AG10803 (cell line): ENCODE measurements at regions not wholly inside any gene's neighbourhood (a gene's known extent, or its start where the extent isn't known, plus 50 kb on each side); places are given as distances from the start of the nearest gene placed in this dataset.

ENCODE experiments used
- DNase-seq: peaks from one replicate; pipeline ENCODE4 v3.0.0; 2010; ENCODE audit warnings: low read depth
- H3K4me3 ChIP-seq: 2 replicates; pipeline ENCODE4 v1.5.1; 2011; ENCODE audit warnings: mild to moderate bottlenecking, low read length, control low read depth
- TF ChIP-seq, protein P1 (sequence below): conservative IDR thresholded peaks from 2 replicates; pipeline ENCODE4 v1.5.1; 2011; ENCODE audit warnings: mild to moderate bottlenecking, low read length, control low read depth, inconsistent platforms

DNA sequence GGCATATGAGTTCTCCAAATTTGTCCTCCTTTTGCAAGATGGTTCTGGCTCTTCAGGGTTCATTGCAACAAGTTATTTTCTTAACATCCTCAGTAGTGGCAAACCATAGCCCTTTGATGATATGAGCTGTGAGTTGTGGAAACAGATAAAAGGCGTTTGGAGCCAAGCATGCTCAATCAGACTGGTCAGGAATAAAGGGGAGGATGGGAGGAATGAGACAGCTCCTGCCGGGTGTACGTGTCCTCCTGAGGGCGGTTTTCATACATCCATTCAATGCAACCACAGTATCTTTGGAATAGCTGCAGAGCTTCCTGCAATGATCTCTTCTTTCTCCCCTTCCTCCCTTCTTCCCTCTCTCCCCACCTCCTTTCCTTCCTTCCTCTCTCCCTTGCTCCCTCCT lies 245.8 kb downstream of the GLI2 start:
- TF ChIP-seq, protein P1, sequence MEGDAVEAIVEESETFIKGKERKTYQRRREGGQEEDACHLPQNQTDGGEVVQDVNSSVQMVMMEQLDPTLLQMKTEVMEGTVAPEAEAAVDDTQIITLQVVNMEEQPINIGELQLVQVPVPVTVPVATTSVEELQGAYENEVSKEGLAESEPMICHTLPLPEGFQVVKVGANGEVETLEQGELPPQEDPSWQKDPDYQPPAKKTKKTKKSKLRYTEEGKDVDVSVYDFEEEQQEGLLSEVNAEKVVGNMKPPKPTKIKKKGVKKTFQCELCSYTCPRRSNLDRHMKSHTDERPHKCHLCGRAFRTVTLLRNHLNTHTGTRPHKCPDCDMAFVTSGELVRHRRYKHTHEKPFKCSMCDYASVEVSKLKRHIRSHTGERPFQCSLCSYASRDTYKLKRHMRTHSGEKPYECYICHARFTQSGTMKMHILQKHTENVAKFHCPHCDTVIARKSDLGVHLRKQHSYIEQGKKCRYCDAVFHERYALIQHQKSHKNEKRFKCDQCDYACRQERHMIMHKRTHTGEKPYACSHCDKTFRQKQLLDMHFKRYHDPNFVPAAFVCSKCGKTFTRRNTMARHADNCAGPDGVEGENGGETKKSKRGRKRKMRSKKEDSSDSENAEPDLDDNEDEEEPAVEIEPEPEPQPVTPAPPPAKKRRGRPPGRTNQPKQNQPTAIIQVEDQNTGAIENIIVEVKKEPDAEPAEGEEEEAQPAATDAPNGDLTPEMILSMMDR = no peak
- no peak for DNase-seq
- no peak overlapping the region for H3K4me3 ChIP-seq

DNA sequence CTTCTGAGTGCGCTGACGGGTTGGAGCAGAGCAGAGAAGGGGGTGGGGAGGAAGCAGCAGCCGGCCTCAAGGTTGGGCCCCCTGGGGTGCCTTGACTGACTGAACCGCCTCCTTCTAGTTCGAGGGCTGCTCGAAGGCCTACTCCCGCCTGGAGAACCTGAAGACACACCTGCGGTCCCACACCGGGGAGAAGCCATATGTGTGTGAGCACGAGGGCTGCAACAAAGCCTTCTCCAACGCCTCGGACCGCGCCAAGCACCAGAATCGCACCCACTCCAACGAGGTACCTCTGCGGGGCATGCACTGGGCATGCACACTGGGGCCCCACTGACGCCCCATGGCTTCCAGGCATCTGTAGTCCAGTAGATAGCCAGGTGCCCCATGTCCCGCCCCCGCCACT lies 246.9 kb downstream of the GLI2 start:
- H3K4me3 ChIP-seq = no peak overlapping the region
- TF ChIP-seq, protein P1 = no peak
- no peak for DNase-seq

DNA sequence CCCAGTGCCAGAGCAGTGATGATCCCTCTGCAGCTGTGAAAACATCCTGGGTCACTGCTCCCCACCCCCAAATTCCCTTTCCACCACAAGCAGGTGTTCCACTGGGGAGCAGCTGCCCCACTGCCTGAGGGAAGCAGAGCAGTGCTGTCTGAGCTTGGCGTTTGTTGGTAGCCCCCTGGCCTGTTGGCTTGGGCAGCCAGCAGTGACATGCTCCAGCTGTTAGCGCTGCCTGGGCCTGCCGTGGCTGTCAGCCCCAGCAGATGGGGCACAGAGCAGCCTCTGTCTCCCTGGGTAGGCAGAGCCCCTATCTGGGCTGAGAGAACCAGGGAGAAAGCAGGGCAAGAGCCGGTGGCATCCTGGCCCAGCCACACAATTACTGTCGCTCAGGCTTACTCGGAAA lies 247.7 kb downstream of the GLI2 start:
- no peak for DNase-seq
- TF ChIP-seq, protein P1 = no peak

DNA sequence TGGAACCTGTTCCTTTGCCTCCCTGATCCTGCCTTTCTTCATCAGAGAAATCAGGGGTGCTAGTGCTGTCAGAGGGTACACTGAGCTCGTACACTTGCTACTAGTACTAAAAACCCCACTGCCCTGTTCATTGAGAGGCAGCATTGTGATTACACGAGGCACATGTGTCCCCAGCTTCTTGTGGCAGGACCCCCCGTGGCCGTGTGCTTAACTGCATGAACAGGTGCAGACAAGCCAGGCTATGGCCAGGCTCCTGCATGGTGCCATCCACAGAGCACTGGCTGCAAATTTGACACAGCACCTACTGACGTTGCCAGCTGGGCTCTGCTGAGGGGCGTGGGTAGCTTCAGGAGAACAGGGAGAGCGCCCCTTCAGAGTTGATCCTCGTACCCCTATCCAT lies 248.4 kb downstream of the GLI2 start:
- TF ChIP-seq, protein P1 = no peak
- no peak for DNase-seq

More for the DNA sequence above, 247.7 kb downstream of the GLI2 start:
- H3K4me3 ChIP-seq = no peak overlapping the region

DNA sequence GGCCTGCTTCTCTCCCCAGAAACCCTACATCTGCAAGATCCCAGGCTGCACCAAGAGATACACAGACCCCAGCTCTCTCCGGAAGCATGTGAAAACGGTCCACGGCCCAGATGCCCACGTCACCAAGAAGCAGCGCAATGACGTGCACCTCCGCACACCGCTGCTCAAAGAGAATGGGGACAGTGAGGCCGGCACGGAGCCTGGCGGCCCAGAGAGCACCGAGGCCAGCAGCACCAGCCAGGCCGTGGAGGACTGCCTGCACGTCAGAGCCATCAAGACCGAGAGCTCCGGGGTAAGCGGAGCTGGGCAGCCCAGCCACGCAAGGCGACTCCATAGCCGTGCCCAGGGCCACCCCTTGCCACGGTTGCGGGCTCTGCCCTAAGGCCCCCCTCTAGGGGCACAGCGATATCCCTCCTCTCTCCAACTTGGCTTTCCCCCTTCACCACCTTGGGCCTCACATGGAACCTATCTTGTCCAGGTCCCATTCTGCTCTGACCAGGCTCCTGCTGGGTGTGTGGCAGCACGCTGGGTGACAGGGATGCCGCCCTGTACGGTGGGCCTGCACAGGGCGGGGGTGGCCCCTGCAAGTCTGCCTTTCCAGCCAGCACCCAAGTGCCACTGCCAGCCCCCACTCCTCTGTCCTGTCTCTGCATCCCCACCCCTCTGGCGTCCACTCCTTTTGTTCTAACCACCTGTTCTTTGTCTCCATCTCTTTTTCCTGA lies 248.9 kb downstream of the GLI2 start:
- no peak overlapping the region for H3K4me3 ChIP-seq
- no peak for DNase-seq
- TF ChIP-seq, protein P1 = no peak

More for the DNA sequence above, 248.4 kb downstream of the GLI2 start:
- H3K4me3 ChIP-seq = no peak overlapping the region

DNA sequence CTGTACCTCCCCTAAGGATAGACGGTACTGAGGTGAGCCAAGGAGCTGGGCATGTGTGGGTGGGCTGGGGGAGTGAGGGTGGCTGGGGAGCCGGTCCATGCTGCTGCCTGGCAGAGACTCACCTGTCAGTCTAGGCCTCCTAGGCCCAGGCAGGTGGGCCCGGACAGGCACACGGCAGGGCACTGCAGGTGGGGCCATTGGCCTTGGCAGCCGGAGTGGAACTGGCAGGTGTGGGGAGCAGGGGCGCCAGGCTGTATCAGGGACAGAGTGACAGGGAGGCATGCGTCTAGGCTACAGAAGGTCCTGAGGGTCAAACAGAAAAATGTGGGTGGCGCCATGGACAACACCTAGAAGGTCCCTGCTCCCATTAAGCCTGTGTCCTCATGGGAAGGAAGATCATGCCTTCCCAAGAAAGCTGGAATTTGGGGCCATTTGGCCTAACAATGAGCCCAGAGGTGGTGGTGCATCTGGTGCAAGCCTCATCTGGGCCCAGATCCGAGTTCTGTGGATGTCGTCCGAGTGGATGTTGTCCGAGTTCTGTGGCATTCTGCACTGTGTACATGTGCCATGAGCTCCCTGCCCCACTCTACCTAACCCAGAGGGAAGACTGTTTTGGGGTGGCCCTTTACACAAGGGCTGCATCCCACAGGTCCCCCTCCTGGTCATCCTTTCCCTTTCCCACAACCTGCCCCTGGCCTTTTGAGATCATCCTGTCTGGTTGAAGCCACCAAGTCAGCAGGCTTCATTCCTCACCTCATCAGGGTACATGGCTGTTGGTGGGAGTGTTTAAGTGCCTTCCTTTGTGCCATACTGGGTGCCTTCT lies 249.7 kb downstream of the GLI2 start:
- DNase-seq = no peak
- H3K4me3 ChIP-seq = no peak overlapping the region
- TF ChIP-seq, protein P1 = no peak
